SU-DHL-6 (cell line): ENCODE measurements at regions not wholly inside any gene's neighbourhood (a gene's known extent, or its start where the extent isn't known, plus 50 kb on each side); places are given as distances from the start of the nearest gene placed in this dataset.
"Not testable (repeated sequence)": the region's sequence is repeated elsewhere in the genome, so short reads cannot be mapped to it uniquely, and the experiment has no call there.

Experiments used
- H2AFZ ChIP-seq: fragments of 200-600 bp; sonication (generic); 2 replicates; pipeline ENCODE4 v1.6.1; 2014; ENCODE audit warnings: low read depth, mild to moderate bottlenecking, moderate library complexity, mixed read lengths, antibody characterized with exemption, low read length; ENCODE audit not compliant: severe bottlenecking
- H3F3A ChIP-seq: fragments of 200-600 bp; shearing (Covaris generic); 2 replicates; pipeline ENCODE4 v1.6.0; 2016; ENCODE audit warnings: antibody characterized with exemption, mild to moderate bottlenecking; ENCODE audit not compliant: insufficient read depth
- H3K27ac ChIP-seq: fragments of 200-600 bp; sonication (generic); 2 replicates; pipeline ENCODE4 v1.5.1; 2016; ENCODE audit warnings: low read depth, mild to moderate bottlenecking, low read length, moderate library complexity, mixed read lengths
- H3K27me3 ChIP-seq: fragments of 200-600 bp; sonication (generic), shearing (Covaris generic); 2 replicates; pipeline ENCODE4 v1.6.0; 2014; ENCODE audit warnings: mild to moderate bottlenecking, low read length
- H3K36me3 ChIP-seq: fragments of 200-600 bp; sonication (generic); 2 replicates; pipeline ENCODE4 v1.6.1; 2014; ENCODE audit warnings: mild to moderate bottlenecking, low read length, mixed read lengths
- H3K4me2 ChIP-seq: fragments of 300-600, 200-600 bp; shearing (Covaris generic), sonication (generic); 2 replicates; pipeline ENCODE4 v1.6.0; 2014; ENCODE audit warnings: low read length, low read depth, mild to moderate bottlenecking; ENCODE audit not compliant: poor library complexity, severe bottlenecking
- H3K4me3 ChIP-seq: fragments of 200-600 bp; sonication (generic); 2 replicates; pipeline ENCODE4 v1.5.1; 2014; ENCODE audit warnings: antibody characterized with exemption, low read length, mild to moderate bottlenecking, mixed read lengths; ENCODE audit not compliant: insufficient read depth, poor library complexity, severe bottlenecking
- H3K79me2 ChIP-seq: fragments of 200-600 bp; sonication (generic); 2 replicates; pipeline ENCODE4 v1.6.1; 2014; ENCODE audit warnings: mild to moderate bottlenecking, low read length, moderate library complexity; ENCODE audit not compliant: insufficient read depth
- H3K9ac ChIP-seq: fragments of 200-600 bp; sonication (generic); 2 replicates; pipeline ENCODE4 v1.7.0; 2014; ENCODE audit warnings: mild to moderate bottlenecking, low read length
- H3K9me2 ChIP-seq: fragments of 200-600 bp; sonication (generic); replicated peaks from 2 replicates; pipeline ENCODE4 v1.6.1; 2014; ENCODE audit warnings: low read length; ENCODE audit not compliant: insufficient read depth
- H3K9me3 ChIP-seq: fragments of 200-600 bp; sonication (generic); 2 replicates; pipeline ENCODE4 v1.6.1; 2014; ENCODE audit warnings: low read length, mixed read lengths; ENCODE audit not compliant: insufficient read depth
- H4K20me1 ChIP-seq: fragments of 200-600 bp; sonication (generic); 2 replicates; pipeline ENCODE4 v1.6.1; 2014; ENCODE audit warnings: low read depth, mild to moderate bottlenecking, antibody characterized with exemption, low read length, moderate library complexity, mixed read lengths
- EZH2phosphoT487 ChIP-seq: fragments of 200-600 bp; sonication (generic), shearing (Covaris generic); conservative IDR thresholded peaks from 2 replicates; pipeline ENCODE4 v1.6.1; 2018; ENCODE audit warnings: mild to moderate bottlenecking, antibody characterized with exemption, low read length, moderate library complexity, mixed read lengths
- TF ChIP-seq, protein P1 (sequence below): fragments of 200-600 bp; sonication (generic); IDR thresholded peaks from one replicate; pipeline ENCODE4 v1.5.1; 2017; ENCODE audit warnings: antibody characterized with exemption, mild to moderate bottlenecking, low read length, moderate library complexity; ENCODE audit not compliant: insufficient read depth, poor library complexity, severe bottlenecking

DNA sequence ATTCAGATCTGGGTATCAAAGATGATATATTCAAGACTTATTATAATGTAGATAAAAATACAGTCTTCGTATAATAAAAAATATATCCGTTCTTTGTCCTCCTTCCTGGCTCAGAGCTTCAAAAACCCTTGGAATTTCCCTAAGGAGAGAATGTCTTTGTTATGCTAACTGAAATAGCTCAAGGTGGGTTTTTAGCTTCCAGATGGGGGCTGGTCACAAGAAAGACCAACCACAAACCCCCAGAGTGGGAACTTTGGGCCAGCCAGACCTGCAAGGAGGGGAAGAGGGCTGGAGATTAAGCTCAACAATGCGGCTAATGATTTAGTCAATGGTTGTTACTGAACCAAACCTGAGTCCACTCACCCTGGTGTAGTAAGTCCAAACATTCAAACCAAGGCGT is 196.4 kb downstream of the SDHAF3 start:
- Histone ChIP-seq H3K36me3 (no peaks in the 10 kb centered on the region), H3K4me3 (no peak overlapping the region), H3K9me3 (no peaks in the 10 kb centered on the region), H3K9ac (no peak overlapping the region), H2AFZ (no peak overlapping the region), H3K9me2 (no peaks in the 10 kb centered on the region), H3K27me3 (no peaks in the 10 kb centered on the region), H3K79me2 (no peaks in the 10 kb centered on the region), H4K20me1 (no peaks in the 10 kb centered on the region), H3F3A (no peaks in the 10 kb centered on the region), H3K4me2 (no peak overlapping the region), H3K27ac (no peak overlapping the region)
- no peak for TF ChIP-seq EZH2phosphoT487
- TF ChIP-seq, protein P1, sequence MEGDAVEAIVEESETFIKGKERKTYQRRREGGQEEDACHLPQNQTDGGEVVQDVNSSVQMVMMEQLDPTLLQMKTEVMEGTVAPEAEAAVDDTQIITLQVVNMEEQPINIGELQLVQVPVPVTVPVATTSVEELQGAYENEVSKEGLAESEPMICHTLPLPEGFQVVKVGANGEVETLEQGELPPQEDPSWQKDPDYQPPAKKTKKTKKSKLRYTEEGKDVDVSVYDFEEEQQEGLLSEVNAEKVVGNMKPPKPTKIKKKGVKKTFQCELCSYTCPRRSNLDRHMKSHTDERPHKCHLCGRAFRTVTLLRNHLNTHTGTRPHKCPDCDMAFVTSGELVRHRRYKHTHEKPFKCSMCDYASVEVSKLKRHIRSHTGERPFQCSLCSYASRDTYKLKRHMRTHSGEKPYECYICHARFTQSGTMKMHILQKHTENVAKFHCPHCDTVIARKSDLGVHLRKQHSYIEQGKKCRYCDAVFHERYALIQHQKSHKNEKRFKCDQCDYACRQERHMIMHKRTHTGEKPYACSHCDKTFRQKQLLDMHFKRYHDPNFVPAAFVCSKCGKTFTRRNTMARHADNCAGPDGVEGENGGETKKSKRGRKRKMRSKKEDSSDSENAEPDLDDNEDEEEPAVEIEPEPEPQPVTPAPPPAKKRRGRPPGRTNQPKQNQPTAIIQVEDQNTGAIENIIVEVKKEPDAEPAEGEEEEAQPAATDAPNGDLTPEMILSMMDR = no peak

DNA sequence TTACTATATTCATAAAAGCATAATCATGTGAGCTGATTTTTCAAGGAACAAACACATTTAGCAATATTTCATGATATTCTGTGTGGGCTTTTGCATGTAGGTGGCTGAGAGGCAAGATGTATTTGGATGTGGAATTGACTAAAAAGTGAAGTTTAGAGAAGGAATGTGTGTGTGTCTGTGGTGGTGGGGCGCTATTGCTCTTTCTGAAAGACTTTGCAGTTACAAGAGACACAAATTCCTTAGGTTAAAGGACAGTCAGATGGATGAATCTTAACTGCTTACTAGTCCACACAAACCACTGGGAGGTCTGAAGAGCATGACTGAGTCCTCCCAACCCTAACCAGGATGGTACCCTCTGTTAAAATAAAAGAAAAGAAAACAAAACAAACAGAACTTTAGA is 200.1 kb downstream of the SDHAF3 start:
- no peak overlapping the region for H3K4me2 ChIP-seq
- H3K27me3 ChIP-seq = no peaks in the 10 kb centered on the region
- no peak overlapping the region for H3K27ac ChIP-seq
- no peaks in the 10 kb centered on the region for H3K79me2 ChIP-seq
- H3K9me3 ChIP-seq = no peaks in the 10 kb centered on the region
- H4K20me1 ChIP-seq = no peaks in the 10 kb centered on the region
- no peak overlapping the region for H3K9ac ChIP-seq
- no peak for TF ChIP-seq EZH2phosphoT487
- TF ChIP-seq, protein P1 = no peak
- H3K9me2 ChIP-seq = no peaks in the 10 kb centered on the region
- no peaks in the 10 kb centered on the region for H3F3A ChIP-seq
- no peak overlapping the region for H2AFZ ChIP-seq
- no peaks in the 10 kb centered on the region for H3K36me3 ChIP-seq
- no peak overlapping the region for H3K4me3 ChIP-seq

DNA sequence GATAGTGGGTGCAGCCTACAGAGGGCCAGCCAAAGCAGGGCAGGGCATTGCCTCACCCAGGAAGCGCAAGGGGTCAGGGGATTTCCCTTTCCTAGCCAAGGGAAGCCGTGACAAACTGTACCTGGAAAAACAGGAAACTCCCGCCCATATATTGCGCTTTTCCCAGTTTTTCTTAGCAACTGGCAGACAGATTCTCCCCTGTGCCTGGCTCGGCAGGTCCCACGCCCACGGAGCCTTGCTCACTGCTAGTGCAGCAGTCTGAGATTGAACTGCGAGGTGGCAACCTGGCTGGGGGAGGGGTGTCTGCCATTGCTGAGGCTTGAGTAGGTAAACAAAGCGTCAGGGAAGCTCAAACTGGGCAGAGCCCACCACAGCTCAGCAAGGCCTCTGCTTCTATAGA is 212.4 kb downstream of the SDHAF3 start:
- H3K9me2 ChIP-seq, H3K9me3 ChIP-seq, H3K79me2 ChIP-seq, H3K27ac ChIP-seq, H3K4me3 ChIP-seq, H3K36me3 ChIP-seq, H3F3A ChIP-seq, H3K27me3 ChIP-seq, H3K9ac ChIP-seq, H3K4me2 ChIP-seq, H2AFZ ChIP-seq, H4K20me1 ChIP-seq: not testable (repeated sequence)

DNA sequence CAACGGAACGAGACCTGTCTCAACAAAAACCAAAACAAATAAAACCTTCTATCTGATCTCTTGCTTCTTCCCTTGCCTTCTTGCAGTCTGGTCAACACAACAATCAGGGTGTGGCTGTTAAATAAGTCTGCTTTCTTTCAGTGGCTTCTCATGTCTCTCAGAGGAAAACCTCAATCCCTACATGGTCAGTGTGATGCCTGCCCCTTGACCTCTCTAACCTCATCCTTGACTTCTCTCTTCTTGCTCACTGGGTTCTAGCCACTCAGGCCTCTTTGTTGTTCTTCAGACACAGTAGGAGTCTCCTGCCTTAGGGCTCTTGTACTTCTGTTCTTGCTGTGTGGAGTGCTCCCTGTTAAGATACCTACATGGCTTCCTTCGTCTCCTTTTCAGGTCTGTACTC is 220.4 kb downstream of the SDHAF3 start:
- Histone ChIP-seq H2AFZ (no peak overlapping the region), H3K79me2 (no peaks in the 10 kb centered on the region), H3K36me3 (no peaks in the 10 kb centered on the region), H3F3A (no peaks in the 10 kb centered on the region), H3K27ac (no peak overlapping the region), H3K9me3 (no peaks in the 10 kb centered on the region), H3K9ac (no peak overlapping the region), H3K4me2 (no peak overlapping the region), H3K4me3 (no peak overlapping the region), H3K27me3 (no peaks in the 10 kb centered on the region), H4K20me1 (no peaks in the 10 kb centered on the region), H3K9me2 (no peaks in the 10 kb centered on the region)
- TF ChIP-seq EZH2phosphoT487 = no peak
- TF ChIP-seq, protein P1 = no peak
